Body of pancreas (tissue), 4 donors: ENCODE measurements at regions not wholly inside any gene's neighbourhood (a gene's known extent, or its start where the extent isn't known, plus 50 kb on each side); places are given as distances from the start of the nearest gene placed in this dataset.

Experiments used
- CTCF ChIP-seq, 7 experiments: fragments of 450-650 bp in 4 of 7; fragments of 200-600 bp in 3 of 7; sonication (generic) in 3 of 7; IDR thresholded peaks; one replicate each; pipeline ENCODE4 v1.5.1; 2016 to 2019; ENCODE audit warnings: antibody characterized with exemption in 7 of 7
- POLR2A ChIP-seq, 3 donors: fragments of 450-650 bp; IDR thresholded peaks; one replicate each; pipeline ENCODE4 v1.6.1; 2016; ENCODE audit warnings: antibody characterized with exemption in 3 of 3, mild to moderate bottlenecking in 2 of 3

- no peak for TF ChIP-seq CTCF (IDR thresholded peaks at IDR 0.05)
- no peak for TF ChIP-seq POLR2A (IDR thresholded peaks at IDR 0.05)
These were observed 62.4 kb upstream of the ARG1 start for GRCh38 chr6:131510591-131510990.
